HL-60 (cell line): ENCODE measurements at regions not wholly inside any gene's neighbourhood (a gene's known extent, or its start where the extent isn't known, plus 50 kb on each side); places are given as distances from the start of the nearest gene placed in this dataset.

Source experiments
- CTCF ChIP-seq: IDR thresholded peaks from one replicate; pipeline ENCODE4 v1.5.1; 2011; ENCODE audit warnings: low read length, control low read depth, inconsistent platforms; ENCODE audit not compliant: insufficient read depth
- POLR2AphosphoS5 ChIP-seq: IDR thresholded peaks from 2 replicates; pipeline ENCODE4 v1.6.1; 2012; ENCODE audit warnings: low read depth

- TF ChIP-seq CTCF (no peak), POLR2AphosphoS5 (no peak)
These were observed 1016.2 kb downstream of the SLC6A15 start for GRCh38 chr12:83896416-83896815.
